NCI-H146 treated with DMSO at 0.1 percent for 48 hours (cell line): ENCODE measurements at regions not wholly inside any gene's neighbourhood (a gene's known extent, or its start where the extent isn't known, plus 50 kb on each side); places are given as distances from the start of the nearest gene placed in this dataset.

Experiments used
- DNase-seq: peaks from one replicate; lab custom pipeline; 2025; ENCODE audit not compliant: unreplicated experiment; lab: John Stamatoyannopoulos, UW

GRCh38 chr3:113094337-113095221, 103.8 kb downstream of the GTPBP8 start:
- DNase-seq = no peak

GRCh38 chr3:113096188-113096892, 105.6 kb downstream of the GTPBP8 start:
- no peak for DNase-seq

- no peak for DNase-seq
Measured at GRCh38 chr3:113097960-113098447, 107.2 kb downstream of the GTPBP8 start.

GRCh38 chr3:113100063-113100462, 109.3 kb downstream of the GTPBP8 start:
- DNase-seq = no peak

- DNase-seq = no peak
Measured at GRCh38 chr3:113103588-113103987, 107.8 kb upstream of the BOC start.

- DNase-seq = no peak
Measured at GRCh38 chr3:113104357-113105092, 106.8 kb upstream of the BOC start.

GRCh38 chr3:113105093-113105449, 106.3 kb upstream of the BOC start:
- DNase-seq = no peak

GRCh38 chr3:113105966-113106660, 105.2 kb upstream of the BOC start:
- no peak for DNase-seq

GRCh38 chr3:113110267-113110666, 101.1 kb upstream of the BOC start:
- no peak for DNase-seq

GRCh38 chr3:113111011-113111707, 100.2 kb upstream of the BOC start:
- no peak for DNase-seq

- DNase-seq = no peak
Measured at GRCh38 chr3:113113361-113113760, 98.0 kb upstream of the BOC start.

- no peak for DNase-seq
Measured at GRCh38 chr3:113117511-113118234, 93.7 kb upstream of the BOC start.

GRCh38 chr3:113118336-113118735, 93.0 kb upstream of the BOC start:
- DNase-seq = no peak

- no peak for DNase-seq
Measured at GRCh38 chr3:113124256-113124830, 87.0 kb upstream of the BOC start.

GRCh38 chr3:113125951-113126350, 85.4 kb upstream of the BOC start:
- no peak for DNase-seq

GRCh38 chr3:113128386-113129015, 82.9 kb upstream of the BOC start:
- no peak for DNase-seq

- no peak for DNase-seq
Measured at GRCh38 chr3:113129168-113129567, 82.2 kb upstream of the BOC start.

GRCh38 chr3:113132571-113132996, 78.8 kb upstream of the BOC start:
- no peak for DNase-seq

GRCh38 chr3:113133140-113133539, 78.2 kb upstream of the BOC start:
- no peak for DNase-seq
